GM23338 (cell line): ENCODE measurements at regions not wholly inside any gene's neighbourhood (a gene's known extent, or its start where the extent isn't known, plus 50 kb on each side); places are given as distances from the start of the nearest gene placed in this dataset.

Experiments
- CTCF ChIP-seq, 2 experiments: fragments of 200-600 bp in 1 of 2; sonication (generic) in 1 of 2; conservative IDR thresholded peaks; 2 replicates each; pipeline versions ENCODE4 v1.5.1 to v1.6.1; 2016 to 2017; ENCODE audit warnings: antibody characterized with exemption in 2 of 2, low read depth in 2 of 2, mild to moderate bottlenecking in 2 of 2, moderate library complexity in 1 of 2
- ETS1 ChIP-seq: IDR thresholded peaks from 2 replicates; pipeline ENCODE4 v1.6.1; 2016; ENCODE audit warnings: antibody characterized with exemption
- EZH2 ChIP-seq: fragments of 200-600 bp; sonication (generic); IDR thresholded peaks from one replicate; pipeline ENCODE4 v1.8.0; 2017; ENCODE audit warnings: antibody characterized with exemption, mild to moderate bottlenecking, low read depth; ENCODE audit not compliant: unreplicated experiment
- EZH2phosphoT487 ChIP-seq: fragments of 200-600 bp; sonication (generic); IDR thresholded peaks from one replicate; pipeline ENCODE4 v1.8.1; 2018; ENCODE audit warnings: antibody characterized with exemption; ENCODE audit not compliant: unreplicated experiment
- JUNB ChIP-seq: IDR thresholded peaks from one replicate; pipeline ENCODE4 v1.6.1; 2016; ENCODE audit warnings: antibody characterized with exemption; ENCODE audit not compliant: unreplicated experiment
- POLR2AphosphoS5 ChIP-seq: IDR thresholded peaks from 2 replicates; pipeline ENCODE4 v1.6.1; 2016; ENCODE audit warnings: antibody characterized with exemption, low read depth
- REST ChIP-seq: IDR thresholded peaks from one replicate; pipeline ENCODE4 v1.6.1; 2018; ENCODE audit warnings: antibody characterized with exemption; ENCODE audit not compliant: unreplicated experiment
- ZNF114 ChIP-seq: fragments of 250-450 bp; sonication (Bioruptor Pico); IDR thresholded peaks from 2 replicates; pipeline ENCODE4 v1.5.0; 2020; ENCODE audit warnings: mild to moderate bottlenecking, moderate library complexity
- ZNF331 ChIP-seq: fragments of 250-450 bp; sonication (Bioruptor Pico); IDR thresholded peaks from 2 replicates; pipeline ENCODE4 v1.5.0; 2020; ENCODE audit warnings: low read depth, mild to moderate bottlenecking, moderate library complexity
- ZNF462 ChIP-seq: fragments of 250-450 bp; sonication (Bioruptor Pico); IDR thresholded peaks from 2 replicates; pipeline ENCODE4 v1.5.0; 2020; ENCODE audit warnings: mild to moderate bottlenecking, moderate library complexity

- TF ChIP-seq EZH2 (no peak), POLR2AphosphoS5 (no peak), ZNF114 (no peak), CTCF (conservative IDR thresholded peaks at IDR 0.05; ENCODE audit: low read depth in 2 of 2) (no peak), ZNF331 (CRISPR knock-in tag) (no peak), EZH2phosphoT487 (no peak), REST (no peak), ZNF462 (CRISPR knock-in tag) (no peak), JUNB (no peak), ETS1 (no peak)
Measured at GRCh38 chr1:98355656-98356383, 305.7 kb upstream of the SNX7 start.
